ENCODE measurements at regions not wholly inside any gene's neighbourhood (a gene's known extent, or its start where the extent isn't known, plus 50 kb on each side); places are given as distances from the start of the nearest gene placed in this dataset.

GRCh38 chr11:38206663-38207062 is 1608.6 kb upstream of the RAG2 start:
- Histone ChIP-seq H3K4me3 (no peak overlapping the region), H3K27ac (no peak overlapping the region), H3K9me3 (no peaks in the 10 kb centered on the region), H3K4me1 (no peaks in the 10 kb centered on the region), H3K4me2 (no peak overlapping the region)
- ChIA-PET CTCF (no interaction called here), POLR2A (no interaction called here)
- DNase-seq (ENCODE audit: low read depth in 1 of 2, low spot score in 1 of 2) (no peak), ATAC-seq (no peak), FAIRE-seq (no peak)
- TF ChIP-seq MAFK (IDR thresholded peaks at IDR 0.05; ENCODE audit: partially characterized antibody) = peak; percentile 22
- no peak for TF ChIP-seq PBX3 (IDR thresholded peaks at IDR 0.05)
- 6% methylated on average over 2 of the region's 2 CpGs for WGBS (ENCODE audit: missing lambda C conversion rate)

- no peak overlapping the region for H3K4me3 ChIP-seq
- POLR2A ChIA-PET = no interaction called here
- ATAC-seq = no peak
- no peak for TF ChIP-seq MAFK (IDR thresholded peaks at IDR 0.05; ENCODE audit: partially characterized antibody)
- no peak for TF ChIP-seq BCL3 (IDR thresholded peaks at IDR 0.05)
- no peak for TF ChIP-seq ZNF302 (CRISPR knock-in tag; IDR thresholded peaks at IDR 0.05)
- no peak for TF ChIP-seq RAD21 (conservative IDR thresholded peaks at IDR 0.05 in 1 of 2, IDR thresholded peaks at IDR 0.05 in 1 of 2)
- TF ChIP-seq EHMT2 (IDR thresholded peaks at IDR 0.05; ENCODE audit: low read depth) = no peak
- no peak for TF ChIP-seq HMGXB4 (CRISPR knock-in tag; IDR thresholded peaks at IDR 0.05; ENCODE audit: borderline replicate concordance)
- TF ChIP-seq HOXB5 (CRISPR knock-in tag; IDR thresholded peaks at IDR 0.05) = no peak
- no peak for TF ChIP-seq ATOH8 (CRISPR knock-in tag; IDR thresholded peaks at IDR 0.05; ENCODE audit: low read depth)
- TF ChIP-seq ZFP36 (IDR thresholded peaks at IDR 0.05; ENCODE audit: borderline replicate concordance, partially characterized antibody) = no peak
- TF ChIP-seq EP300 (IDR thresholded peaks at IDR 0.05) = no peak
- no peak for TF ChIP-seq ELK1 (IDR thresholded peaks at IDR 0.05; ENCODE audit: low read depth, low read length)
- TF ChIP-seq NR3C1 (IDR thresholded peaks at IDR 0.05) = no peak
- TF ChIP-seq GATA3 (IDR thresholded peaks at IDR 0.05; ENCODE audit: borderline replicate concordance) = no peak
- no peak overlapping the region for H3K27ac ChIP-seq
- CTCF ChIA-PET = no interaction called here
- H3K9me3 ChIP-seq = no peaks in the 10 kb centered on the region
- DNase-seq (ENCODE audit: low read depth in 1 of 2, low spot score in 1 of 2) = no peak
- H3K4me1 ChIP-seq = no peaks in the 10 kb centered on the region
- WGBS (ENCODE audit: missing lambda C conversion rate) = 17% methylated on average over 1 of the region's 1 CpG
- FAIRE-seq = no peak
- H3K4me2 ChIP-seq = no peak overlapping the region
Observed at GRCh38 chr11:38191101-38191500, 1593.1 kb upstream of the RAG2 start.

- Histone ChIP-seq H3K9me3 (no peaks in the 10 kb centered on the region), H3K27ac (no peak overlapping the region), H3K4me3 (no peak overlapping the region), H3K4me2 (no peak overlapping the region), H3K4me1 (no peaks in the 10 kb centered on the region)
- WGBS (ENCODE audit: missing lambda C conversion rate) = 3% methylated on average over 1 of the region's 1 CpG
- DNase-seq (ENCODE audit: low read depth in 1 of 2, low spot score in 1 of 2) (no peak), ATAC-seq (no peak), FAIRE-seq (no peak)
- CTCF ChIA-PET = no interaction called here
- POLR2A ChIA-PET = no interaction called here
- TF ChIP-seq EP300 (IDR thresholded peaks at IDR 0.05) (no peak), HOXA7 (CRISPR knock-in tag; IDR thresholded peaks at IDR 0.05) (no peak), RNF2 (IDR thresholded peaks at IDR 0.05; ENCODE audit: borderline replicate concordance, low read depth) (no peak), FOSL2 (IDR thresholded peaks at IDR 0.05) (no peak), FOSL2 (CRISPR knock-in tag; IDR thresholded peaks at IDR 0.05) (no peak), USF2 (IDR thresholded peaks at IDR 0.05) (no peak), BCL3 (IDR thresholded peaks at IDR 0.05) (no peak), ELK1 (IDR thresholded peaks at IDR 0.05; ENCODE audit: low read depth, low read length) (no peak), E2F6 (IDR thresholded peaks at IDR 0.05; ENCODE audit: borderline replicate concordance, low read depth) (no peak)
Observed at GRCh38 chr11:38182126-38182866, 1584.3 kb upstream of the RAG2 start.
